H1 (cell line): ENCODE measurements at regions not wholly inside any gene's neighbourhood (a gene's known extent, or its start where the extent isn't known, plus 50 kb on each side); places are given as distances from the start of the nearest gene placed in this dataset.

Experiments used
- CTCF ChIA-PET: fragments of 300-600 bp; sonication (Branson Sonifier 250); formaldehyde crosslinking; loops from one replicate; lab custom pipeline; 2021; ENCODE audit not compliant: partially characterized antibody; lab: Charles Lee
- POLR2A ChIA-PET: fragments of 300-600 bp; sonication (Branson Sonifier 250); formaldehyde crosslinking; loops from one replicate; lab custom pipeline; 2021; ENCODE audit warnings: inconsistent platforms; ENCODE audit not compliant: partially characterized antibody; lab: Charles Lee
- DNase-seq, 2 experiments: peaks; one replicate each; pipeline versions ENCODE4 v3.0.0 to v3.0.0-alpha.2; 2010 to 2022; ENCODE audit warnings: low spot score in 2 of 2, low read depth in 1 of 2, mixed read lengths in 1 of 2
- FAIRE-seq: peaks from 2 replicates; lab custom pipeline; 2011; peaks lifted over from hg19 to GRCh38; lab: Jason Lieb, UNC
- H2AFZ ChIP-seq: 2 replicates; pipeline ENCODE4 v1.8.1; 2012; ENCODE audit warnings: low read length, inconsistent platforms
- H2AK5ac ChIP-seq: 2 replicates; pipeline ENCODE4 v1.6.1; 2013; ENCODE audit warnings: low read depth, low read length
- H2BK120ac ChIP-seq: replicated peaks from 2 replicates; pipeline ENCODE3; 2013; ENCODE audit warnings: low read depth, low read length, inconsistent platforms
- H2BK12ac ChIP-seq: 2 replicates; pipeline ENCODE4 v1.6.1; 2013; ENCODE audit warnings: low read depth, low read length
- H2BK15ac ChIP-seq: 2 replicates; pipeline ENCODE4 v1.6.1; 2013; ENCODE audit warnings: low read length
- H2BK20ac ChIP-seq: 2 replicates; pipeline ENCODE4 v1.6.1; 2013; ENCODE audit warnings: low read length
- H2BK5ac ChIP-seq: 2 replicates; pipeline ENCODE4 v1.6.1; 2013; ENCODE audit warnings: low read depth, low read length
- H3K14ac ChIP-seq: 2 replicates; pipeline ENCODE4 v1.6.1; 2013; ENCODE audit warnings: inconsistent platforms; ENCODE audit not compliant: insufficient read length
- H3K18ac ChIP-seq: 2 replicates; pipeline ENCODE4 v1.6.1; 2013; ENCODE audit warnings: low read length; ENCODE audit errors: extremely low read depth
- H3K23ac ChIP-seq: 2 replicates; pipeline ENCODE4 v1.6.1; 2013; ENCODE audit warnings: inconsistent platforms; ENCODE audit not compliant: insufficient read length
- H3K23me2 ChIP-seq: 2 replicates; pipeline ENCODE4 v1.6.1; 2013; ENCODE audit warnings: low read depth, low read length
- H3K27ac ChIP-seq: 2 replicates; pipeline ENCODE4 v1.6.1; 2011; ENCODE audit warnings: low read depth, low read length, inconsistent platforms
- H3K27me3 ChIP-seq, 4 experiments: replicated peaks in 1 of 4; 1 replicate in 1 of 4; 2 replicates in 3 of 4; pipeline versions ENCODE4 v1.6.1 to v1.8.1; 2011 to 2013; ENCODE audit warnings: low read length in 3 of 4, mild to moderate bottlenecking in 3 of 4, inconsistent platforms in 2 of 4, mixed read lengths in 2 of 4, moderate library complexity in 1 of 4; ENCODE audit not compliant: control insufficient read depth in 3 of 4, insufficient read depth in 3 of 4; ENCODE audit errors: extremely low read depth in 1 of 4
- H3K36me3 ChIP-seq, 4 experiments: 2 replicates each; pipeline versions ENCODE4 v1.6.1 to v1.8.1; 2011 to 2013; ENCODE audit warnings: mild to moderate bottlenecking in 4 of 4, low read length in 3 of 4, moderate library complexity in 2 of 4, control low read depth in 1 of 4, inconsistent platforms in 1 of 4; ENCODE audit not compliant: insufficient read depth in 4 of 4, control insufficient read depth in 2 of 4
- H3K4ac ChIP-seq: replicated peaks from 2 replicates; pipeline ENCODE3; 2013; ENCODE audit warnings: low read length, low read depth, mixed read lengths, inconsistent platforms; ENCODE audit not compliant: insufficient read length
- H3K4me1 ChIP-seq, 4 experiments: replicated peaks in 1 of 4; 1 replicate in 1 of 4; 2 replicates in 3 of 4; pipeline versions ENCODE4 v1.6.1 to v1.8.1; 2011 to 2013; ENCODE audit warnings: low read length in 3 of 4, inconsistent platforms in 2 of 4, mixed read lengths in 1 of 4; ENCODE audit not compliant: insufficient read depth in 4 of 4, control insufficient read depth in 3 of 4
- H3K4me2 ChIP-seq, 2 experiments: 2 replicates each; pipeline versions ENCODE4 v1.6.1 to v1.8.1; 2011 to 2013; ENCODE audit warnings: low read depth in 2 of 2, low read length in 2 of 2, control low read depth in 1 of 2, inconsistent platforms in 1 of 2, mild to moderate bottlenecking in 1 of 2; ENCODE audit not compliant: insufficient read depth in 1 of 2
- H3K4me3 ChIP-seq, 4 experiments: fragments of 200-600, 300-600 bp in 1 of 4; sonication (generic), shearing (Covaris generic), sonication (Bioruptor Twin) in 1 of 4; 2 replicates each; pipeline versions ENCODE4 v1.5.1 to v1.8.1; 2011 to 2016; ENCODE audit warnings: low read length in 4 of 4, low read depth in 3 of 4, control low read depth in 2 of 4, inconsistent platforms in 2 of 4, mild to moderate bottlenecking in 2 of 4, mixed read lengths in 1 of 4, moderate library complexity in 1 of 4; ENCODE audit not compliant: insufficient read depth in 2 of 4; ENCODE audit errors: extremely low read depth in 1 of 4
- H3K56ac ChIP-seq: replicated peaks from 2 replicates; pipeline ENCODE3; 2013; ENCODE audit warnings: low read depth, mild to moderate bottlenecking, mixed read lengths, low read length, inconsistent platforms; ENCODE audit not compliant: insufficient read length
- H3K79me1 ChIP-seq: 2 replicates; pipeline ENCODE4 v1.6.1; 2013; ENCODE audit warnings: low read depth, low read length, control low read depth
- H3K79me2 ChIP-seq, 2 experiments: 2 replicates each; pipeline versions ENCODE4 v1.6.1 to v1.8.1; 2012 to 2013; ENCODE audit warnings: low read length in 2 of 2, mild to moderate bottlenecking in 2 of 2, inconsistent platforms in 1 of 2; ENCODE audit not compliant: insufficient read depth in 2 of 2, control insufficient read depth in 1 of 2
- H3K9ac ChIP-seq, 4 experiments: replicated peaks in 1 of 4; 1 replicate in 1 of 4; 2 replicates in 3 of 4; pipeline versions ENCODE4 v1.6.1 to v1.8.1; 2011 to 2013; ENCODE audit warnings: low read depth in 3 of 4, low read length in 3 of 4, control low read depth in 2 of 4, mild to moderate bottlenecking in 2 of 4, moderate library complexity in 2 of 4, inconsistent platforms in 1 of 4; ENCODE audit errors: extremely low read depth in 1 of 4
- H3K9me3 ChIP-seq, 2 experiments: 2 replicates each; pipeline versions ENCODE4 v1.6.1 to v1.8.1; 2012 to 2013; ENCODE audit warnings: mild to moderate bottlenecking in 2 of 2, moderate library complexity in 2 of 2, control low read depth in 1 of 2, inconsistent platforms in 1 of 2, low read depth in 1 of 2, low read length in 1 of 2, mixed read lengths in 1 of 2; ENCODE audit not compliant: insufficient read depth in 2 of 2
- H4K20me1 ChIP-seq, 2 experiments: replicated peaks in 1 of 2; 2 replicates each; pipeline versions ENCODE3 to v1.8.1; 2011 to 2013; ENCODE audit warnings: inconsistent platforms in 2 of 2, low read length in 2 of 2, mild to moderate bottlenecking in 1 of 2; ENCODE audit not compliant: insufficient read depth in 2 of 2, control insufficient read depth in 1 of 2
- H4K5ac ChIP-seq: 2 replicates; pipeline ENCODE4 v1.6.1; 2013; ENCODE audit warnings: low read length, low read depth, mixed read lengths, inconsistent platforms; ENCODE audit not compliant: insufficient read length
- H4K8ac ChIP-seq: 2 replicates; pipeline ENCODE4 v1.8.0; 2013; ENCODE audit warnings: mild to moderate bottlenecking, moderate library complexity, low read length, inconsistent platforms; ENCODE audit not compliant: insufficient read depth; ENCODE audit errors: extremely low read depth
- H4K91ac ChIP-seq: replicated peaks from 2 replicates; pipeline ENCODE3; 2013; ENCODE audit warnings: low read length, mixed read lengths, inconsistent platforms; ENCODE audit not compliant: insufficient read length
- BRCA1 ChIP-seq: IDR thresholded peaks from 2 replicates; pipeline ENCODE4 v1.6.1; 2012; ENCODE audit warnings: low read depth, low read length, improper control_type of control experiment
- CBX8 ChIP-seq: fragments of 300-800, 300-1000 bp; sonication (generic); IDR thresholded peaks from 2 replicates; pipeline ENCODE4 v1.7.1; 2016; ENCODE audit warnings: low read depth, low read length, borderline replicate concordance
- EP300 ChIP-seq, 2 experiments: IDR thresholded peaks; 1 replicate in 1 of 2; 2 replicates in 1 of 2; pipeline ENCODE4 v1.6.1; 2011 to 2012; ENCODE audit warnings: low read depth in 2 of 2, low read length in 2 of 2, mild to moderate bottlenecking in 2 of 2, borderline replicate concordance in 1 of 2, inconsistent platforms in 1 of 2, moderate library complexity in 1 of 2
- EZH2 ChIP-seq: fragments of 200-600 bp; sonication (generic); IDR thresholded peaks from 2 replicates; pipeline ENCODE4 v1.7.1; 2012; ENCODE audit warnings: low read depth, mild to moderate bottlenecking, moderate library complexity, low read length, inconsistent platforms; ENCODE audit not compliant: severe bottlenecking
- FOSL1 ChIP-seq: IDR thresholded peaks from 2 replicates; pipeline ENCODE4 v1.6.1; 2011; ENCODE audit warnings: mild to moderate bottlenecking, low read depth, low read length, moderate library complexity; ENCODE audit not compliant: insufficient read depth
- POLR2AphosphoS5 ChIP-seq: IDR thresholded peaks from 2 replicates; pipeline ENCODE4 v1.6.1; 2011; ENCODE audit warnings: low read depth, low read length
- POU5F1 ChIP-seq: IDR thresholded peaks from 2 replicates; pipeline ENCODE4 v1.6.1; 2011; ENCODE audit warnings: low read depth, mild to moderate bottlenecking, low read length, moderate library complexity
- SAP30 ChIP-seq: fragments of 300-600 bp; sonication (generic); IDR thresholded peaks from 2 replicates; pipeline ENCODE4 v1.7.1; 2012; ENCODE audit warnings: low read length, moderate library complexity, mild to moderate bottlenecking, inconsistent platforms; ENCODE audit not compliant: insufficient read depth, insufficient replicate concordance
- SRF ChIP-seq: IDR thresholded peaks from 2 replicates; pipeline ENCODE4 v1.6.1; 2011; ENCODE audit warnings: mild to moderate bottlenecking, low read depth, low read length, moderate library complexity
- TAF1 ChIP-seq: IDR thresholded peaks from 2 replicates; pipeline ENCODE4 v1.6.1; 2011; ENCODE audit warnings: mild to moderate bottlenecking, low read depth, low read length
- TAF7 ChIP-seq: optimal IDR thresholded peaks from 2 replicates; pipeline ENCODE3; 2011; ENCODE audit warnings: low read depth, mild to moderate bottlenecking, inconsistent platforms, low read length, moderate library complexity, borderline replicate concordance
- WGBS, 2 experiments: shearing (Covaris generic) in 1 of 2; methylation state at CpG; one replicate each; pipeline versions ENCODE4 v1.1.6 to v1.1.7; 2013 to 2015; ENCODE audit warnings: low lambda C conversion rate in 2 of 2, mixed read lengths in 2 of 2, inconsistent platforms in 1 of 2, low coverage in 1 of 2, missing lambda C conversion rate in 1 of 2; ENCODE audit not compliant: insufficient replicate concordance in 2 of 2, insufficient coverage in 1 of 2, insufficient read length in 1 of 2; ENCODE audit errors: extremely low coverage in 1 of 2, missing lambda C conversion rate in 1 of 2; 5-methylcytosine and 5-hydroxymethylcytosine counted together
- TF ChIP-seq, protein P1 (sequence below): IDR thresholded peaks from 2 replicates; pipeline ENCODE4 v1.6.1; 2011; ENCODE audit warnings: low read depth, mild to moderate bottlenecking, low read length; ENCODE audit not compliant: insufficient read depth
- TF ChIP-seq, protein P2 (sequence below): IDR thresholded peaks from 2 replicates; pipeline ENCODE4 v1.6.1; 2012; ENCODE audit warnings: inconsistent platforms

DNA sequence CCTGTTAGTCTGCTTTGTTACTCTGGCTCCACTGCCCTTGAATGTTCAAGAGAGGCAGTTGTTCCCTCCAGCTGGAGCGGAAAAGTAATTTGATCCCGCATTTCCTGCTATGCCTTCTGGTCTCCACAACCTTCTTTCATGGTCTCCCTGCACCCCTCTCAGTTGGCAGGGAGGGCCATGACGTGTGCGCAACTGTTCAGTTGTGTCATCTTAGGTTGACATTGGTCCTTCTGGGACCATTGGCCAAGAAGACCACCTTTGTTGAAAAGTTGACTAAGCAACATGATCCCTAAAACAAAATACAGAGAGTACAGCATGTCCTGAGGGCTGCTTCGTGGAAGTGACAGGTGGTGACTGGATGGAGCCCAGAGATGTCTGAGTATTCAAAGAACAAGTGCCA is 192.5 kb upstream of the TUT7 start:
- H3K27ac ChIP-seq: no peak overlapping the region
- POLR2A ChIA-PET: interaction anchor here (1.2 kb wide), 1 partner anchor 10 kb away, joined by 3 read pairs; no protein-coding TSS in a partner anchor
- TF ChIP-seq TAF7 (no peak), FOSL1 (no peak), EP300 (IDR thresholded peaks at IDR 0.05; ENCODE audit: borderline replicate concordance in 1 of 2, low read depth in 2 of 2, low read length in 2 of 2) (no peak), POLR2AphosphoS5 (no peak), TAF1 (no peak), BRCA1 (no peak), POU5F1 (no peak), SAP30 (no peak), SRF (no peak), CBX8 (no peak), EZH2 (no peak)
- TF ChIP-seq, protein P1, sequence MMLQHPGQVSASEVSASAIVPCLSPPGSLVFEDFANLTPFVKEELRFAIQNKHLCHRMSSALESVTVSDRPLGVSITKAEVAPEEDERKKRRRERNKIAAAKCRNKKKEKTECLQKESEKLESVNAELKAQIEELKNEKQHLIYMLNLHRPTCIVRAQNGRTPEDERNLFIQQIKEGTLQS: no peak
- TF ChIP-seq, protein P2, sequence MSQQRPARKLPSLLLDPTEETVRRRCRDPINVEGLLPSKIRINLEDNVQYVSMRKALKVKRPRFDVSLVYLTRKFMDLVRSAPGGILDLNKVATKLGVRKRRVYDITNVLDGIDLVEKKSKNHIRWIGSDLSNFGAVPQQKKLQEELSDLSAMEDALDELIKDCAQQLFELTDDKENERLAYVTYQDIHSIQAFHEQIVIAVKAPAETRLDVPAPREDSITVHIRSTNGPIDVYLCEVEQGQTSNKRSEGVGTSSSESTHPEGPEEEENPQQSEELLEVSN: no peak

More for the DNA sequence above, 192.5 kb upstream of the TUT7 start:
- Histone ChIP-seq H3K79me2 (no peaks in the 10 kb centered on the region), H3K4me2 (no peak overlapping the region), H2BK120ac (peak overlapping the region; percentile 1), H3K14ac (no peak overlapping the region), H3K79me1 (no peaks in the 10 kb centered on the region), H2BK5ac (peak overlapping the region; percentile 8; the same call in 1 of the 2 replicates), H3K23me2 (no peaks in the 10 kb centered on the region), H2AFZ (no peak overlapping the region), H3K9me3 (no peaks in the 10 kb centered on the region), H3K4me3 (no peak overlapping the region), H4K20me1 (no peaks in the 10 kb centered on the region), H3K9ac (no peak overlapping the region), H3K27me3 (no peaks in the 10 kb centered on the region), H3K18ac (no peak overlapping the region), H3K36me3 (no peaks in the 10 kb centered on the region), H2BK12ac (0 out of 2 replicates have a peak overlapping the region, but pooled peaks have one; percentile 10), H2AK5ac (no peak overlapping the region), H3K4me1 (peaks cover 0 to 16% (median 11%) of the 10 kb centered on the region in 4 experiments; a peak in 4 of 7 replicates), H4K5ac (no peak overlapping the region), H3K56ac (no peak overlapping the region), H2BK20ac (peak overlapping the region; percentile 13; the same call in 1 of the 2 replicates), H2BK15ac (no peak overlapping the region), H3K23ac (no peak overlapping the region), H3K4ac (no peak overlapping the region), H4K8ac (no peak overlapping the region), H4K91ac (peak overlapping the region; percentile 36)
- DNase-seq: no peak
- 78% methylated on average over 5 of the region's 5 CpGs; no CpG with 5 or more reads in 1 of the 2 experiments for WGBS, 2 experiments
- CTCF ChIA-PET: no interaction called here
- no peak for FAIRE-seq
